Activated naive CD4-positive, alpha-beta T cell treated with anti-CD3 and anti-CD28 coated beads for 36 hours (primary cell): ENCODE measurements at regions not wholly inside any gene's neighbourhood (a gene's known extent, or its start where the extent isn't known, plus 50 kb on each side); places are given as distances from the start of the nearest gene placed in this dataset.
"Not testable (repeated sequence)": the region's sequence is repeated elsewhere in the genome, so short reads cannot be mapped to it uniquely, and the experiment has no call there.

Source experiments
- CTCF ChIA-PET: fragments of 350-600 bp; sonication (Branson Sonifier 250); formaldehyde crosslinking; loops from one replicate; lab custom pipeline; 2021; ENCODE audit warnings: antibody characterized with exemption; lab: Charles Lee
- DNase-seq: peaks from one replicate; pipeline ENCODE4 v3.0.0-alpha.2; 2020
- H3K27ac Mint-ChIP-seq: one replicate; pipeline ENCODE4 v1.8.0; 2021; ENCODE audit warnings: mild to moderate bottlenecking, mixed read lengths
- H3K27me3 Mint-ChIP-seq: one replicate; pipeline ENCODE4 v1.8.0; 2021; ENCODE audit warnings: low read depth, mixed read lengths
- H3K36me3 Mint-ChIP-seq: one replicate; pipeline ENCODE4 v1.8.0; 2021; ENCODE audit warnings: low read depth, mixed read lengths
- H3K4me1 Mint-ChIP-seq: one replicate; pipeline ENCODE4 v1.8.0; 2021; ENCODE audit warnings: low read depth, mixed read lengths
- H3K4me3 Mint-ChIP-seq: one replicate; pipeline ENCODE4 v1.8.0; 2021; ENCODE audit warnings: mild to moderate bottlenecking, moderate library complexity, mixed read lengths
- H3K9me3 Mint-ChIP-seq: one replicate; pipeline ENCODE4 v1.8.0; 2021; ENCODE audit warnings: mixed read lengths
- intact Hi-C: fragments of 100-400 bp; cut with micrococcal nuclease; formaldehyde crosslinking; loops from one replicate; pipeline ENCODE4 v1.15.1; 2023

DNA sequence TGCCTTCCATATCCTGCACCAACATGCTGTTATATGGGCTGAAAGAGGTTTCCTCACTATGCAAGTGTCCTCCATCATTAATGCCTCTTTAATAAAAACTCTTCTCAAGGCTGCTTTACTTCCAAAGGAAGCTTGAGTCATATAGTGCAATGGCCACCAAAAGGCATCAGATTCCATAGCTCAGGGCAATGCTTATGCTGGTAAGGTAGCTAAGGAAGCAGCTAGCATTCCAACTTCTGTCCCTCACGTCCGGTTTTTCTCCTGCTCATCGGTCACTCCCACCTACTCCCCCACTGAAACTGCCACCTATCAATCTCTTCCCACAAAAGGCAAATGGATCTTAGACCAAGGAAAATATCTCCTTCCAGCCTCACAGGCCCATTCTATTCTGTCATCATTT, 117.1 kb upstream of the SLC4A7 start:
- H3K27ac Mint-ChIP-seq, DNase-seq, H3K4me3 Mint-ChIP-seq, H3K4me1 Mint-ChIP-seq, H3K27me3 Mint-ChIP-seq, intact Hi-C loops, H3K36me3 Mint-ChIP-seq, H3K9me3 Mint-ChIP-seq: not testable (repeated sequence)
- CTCF ChIA-PET: interaction anchor here (0.6 kb wide), 1 partner anchor 1950 kb away, joined by 3 read pairs; no protein-coding TSS in a partner anchor

DNA sequence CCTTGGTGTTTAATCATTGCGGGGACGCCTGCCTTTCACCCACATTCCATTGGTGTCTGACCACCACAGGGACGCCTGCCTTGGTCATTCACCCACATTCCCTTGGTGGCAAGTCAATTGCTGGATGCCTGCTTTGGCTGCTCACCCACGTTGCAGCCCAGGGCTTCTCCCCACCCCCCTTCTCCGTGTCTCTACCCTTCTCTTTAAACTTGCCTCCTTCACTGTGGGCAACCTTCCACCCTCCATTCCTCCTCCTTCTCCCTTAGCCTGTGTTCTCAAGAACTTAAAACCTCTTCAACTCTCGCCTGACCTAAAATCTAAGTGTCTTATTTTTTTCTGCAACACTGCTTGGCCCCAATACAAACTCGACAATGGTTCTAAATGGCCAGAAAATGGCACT, 115.6 kb upstream of the SLC4A7 start:
- intact Hi-C loops: loop anchor here (10.0 kb wide), 1 partner anchor 115 kb away; the partner anchor contains the start of gene SLC4A7
- H3K27me3 Mint-ChIP-seq, CTCF ChIA-PET, DNase-seq, H3K9me3 Mint-ChIP-seq, H3K36me3 Mint-ChIP-seq, H3K27ac Mint-ChIP-seq, H3K4me3 Mint-ChIP-seq, H3K4me1 Mint-ChIP-seq: not testable (repeated sequence)

DNA sequence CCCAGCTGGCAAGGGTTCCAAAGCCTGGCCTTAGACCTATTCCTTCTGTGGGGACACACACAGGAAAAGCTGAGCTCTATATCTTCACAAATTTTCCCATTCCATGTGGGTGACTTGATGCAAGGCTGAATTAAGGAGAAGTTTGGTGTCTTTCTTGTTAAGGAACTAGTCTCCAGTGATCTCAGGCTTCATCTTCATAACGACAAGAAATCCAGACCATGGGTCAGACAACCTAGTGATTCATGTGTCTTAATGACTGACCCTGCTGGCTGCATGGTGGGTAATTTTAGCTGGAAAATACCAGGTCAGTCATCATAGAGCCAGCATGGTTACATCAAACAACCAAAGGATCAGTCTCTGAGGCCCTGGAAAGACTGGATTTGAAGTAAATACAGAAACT, 112.7 kb upstream of the SLC4A7 start:
- H3K27ac Mint-ChIP-seq: no peak overlapping the region

DNA sequence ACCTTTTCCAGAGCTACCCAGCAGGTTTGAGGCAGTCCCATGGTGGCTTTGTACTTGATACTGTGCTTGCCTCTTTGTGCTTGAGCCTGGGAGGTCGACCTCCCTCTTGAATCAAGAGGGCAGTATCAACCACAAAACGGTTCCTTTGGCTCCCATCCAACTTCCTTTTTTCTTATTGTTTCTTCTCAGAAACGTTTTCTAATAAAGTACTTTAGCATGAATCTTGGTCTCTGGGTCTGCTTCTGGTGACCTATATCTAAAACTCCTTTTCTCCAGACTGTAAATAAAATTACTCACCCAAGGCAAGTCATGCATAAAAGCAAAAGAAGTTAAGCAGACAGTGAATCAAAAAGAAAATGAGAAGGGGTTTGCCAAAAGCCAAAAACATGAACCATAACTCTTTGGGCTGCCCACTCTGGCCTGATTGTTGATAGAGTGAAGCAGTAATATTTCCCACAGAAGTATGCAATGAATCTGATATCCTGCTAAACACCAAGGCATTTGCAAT, 112.2 kb upstream of the SLC4A7 start:
- Mint-ChIP-seq H3K36me3 (no peaks in the 10 kb centered on the region), H3K9me3 (no peaks in the 10 kb centered on the region), H3K4me1 (peaks cover 14% of the 10 kb centered on the region), H3K27ac (no peak overlapping the region), H3K4me3 (no peak overlapping the region), H3K27me3 (no peaks in the 10 kb centered on the region)
- CTCF ChIA-PET: no interaction called here
- no peak for DNase-seq
- intact Hi-C loops: loop anchor here (10.0 kb wide), 1 partner anchor 112 kb away; the partner anchor contains the start of gene SLC4A7

More for the DNA sequence above, 112.7 kb upstream of the SLC4A7 start:
- DNase-seq: no peak
- H3K4me3 Mint-ChIP-seq: no peak overlapping the region
- H3K36me3 Mint-ChIP-seq: no peaks in the 10 kb centered on the region
- H3K27me3 Mint-ChIP-seq: no peaks in the 10 kb centered on the region
- peaks cover 8% of the 10 kb centered on the region for H3K4me1 Mint-ChIP-seq
- H3K9me3 Mint-ChIP-seq: no peaks in the 10 kb centered on the region
- intact Hi-C loops: loop anchor here (10.0 kb wide), 1 partner anchor 112 kb away; the partner anchor contains the start of gene SLC4A7
- CTCF ChIA-PET: no interaction called here

DNA sequence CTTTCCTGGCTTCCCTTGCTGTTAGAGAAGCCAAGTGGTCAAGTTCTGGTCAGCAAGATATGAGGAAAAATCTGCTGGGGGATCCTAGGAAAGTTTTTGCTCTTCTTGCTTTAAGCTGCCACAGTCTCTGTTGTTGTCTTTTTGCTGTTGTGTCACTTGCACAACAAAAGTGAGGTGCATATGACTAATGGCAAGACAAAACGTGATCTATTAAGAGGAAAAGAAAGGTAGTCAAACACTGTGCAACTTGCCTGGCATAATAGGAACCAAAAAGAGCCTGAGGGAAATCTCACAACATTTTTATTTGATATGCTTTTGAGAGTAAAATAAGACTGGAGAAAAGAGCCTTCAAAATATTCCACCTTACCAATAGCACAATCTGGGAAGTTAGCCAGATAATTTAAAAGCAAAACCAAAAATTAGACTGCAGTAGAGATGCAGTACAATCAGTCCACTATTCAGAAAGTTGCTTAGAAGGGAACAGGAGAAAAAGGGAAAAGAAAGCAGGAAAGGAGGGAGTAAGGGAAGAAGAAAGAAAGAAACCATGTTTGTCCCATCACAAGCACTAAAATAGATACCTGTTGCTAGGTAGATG, 110.0 kb upstream of the SLC4A7 start:
- Mint-ChIP-seq H3K4me1 (peaks cover 31% of the 10 kb centered on the region), H3K9me3 (no peaks in the 10 kb centered on the region), H3K36me3 (no peaks in the 10 kb centered on the region), H3K27me3 (no peaks in the 10 kb centered on the region), H3K4me3 (no peak overlapping the region), H3K27ac (no peak overlapping the region)
- DNase-seq: no peak
- intact Hi-C loops: loop anchor here (5.0 to 10.0 kb wide), 2 partner anchors 63 to 109 kb away; partner anchors contain the start of gene SLC4A7
- CTCF ChIA-PET: no interaction called here

DNA sequence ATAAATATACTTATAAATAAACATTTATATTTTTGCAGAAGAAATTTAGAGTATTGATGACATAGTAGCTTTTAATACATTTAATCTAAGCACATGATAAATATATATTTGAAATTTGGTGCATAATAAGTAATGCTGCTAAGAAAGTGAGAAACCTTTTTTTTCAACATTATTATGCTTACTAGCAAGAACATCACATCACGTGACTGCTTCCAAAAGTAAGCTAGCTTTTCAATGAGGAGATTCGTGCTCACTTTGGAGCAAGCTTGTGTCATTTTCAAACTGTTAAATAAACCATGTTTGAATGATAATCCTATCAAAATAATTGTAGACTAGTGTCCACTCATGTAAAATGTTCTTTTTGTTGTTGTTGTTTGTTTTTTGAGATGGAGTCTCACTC, 109.0 kb upstream of the SLC4A7 start:
- no peak overlapping the region for H3K27ac Mint-ChIP-seq
- H3K36me3 Mint-ChIP-seq: no peaks in the 10 kb centered on the region
- no peak overlapping the region for H3K4me3 Mint-ChIP-seq
- intact Hi-C loops: loop anchor here (5.0 to 10.0 kb wide), 2 partner anchors 64 to 108 kb away; partner anchors contain the start of gene SLC4A7
- DNase-seq: no peak
- H3K9me3 Mint-ChIP-seq: no peaks in the 10 kb centered on the region
- H3K27me3 Mint-ChIP-seq: no peaks in the 10 kb centered on the region
- H3K4me1 Mint-ChIP-seq: peaks cover 31% of the 10 kb centered on the region
- CTCF ChIA-PET: interaction anchor here (1.0 kb wide), 1 partner anchor 12 kb away, joined by 3 read pairs; no protein-coding TSS in a partner anchor

DNA sequence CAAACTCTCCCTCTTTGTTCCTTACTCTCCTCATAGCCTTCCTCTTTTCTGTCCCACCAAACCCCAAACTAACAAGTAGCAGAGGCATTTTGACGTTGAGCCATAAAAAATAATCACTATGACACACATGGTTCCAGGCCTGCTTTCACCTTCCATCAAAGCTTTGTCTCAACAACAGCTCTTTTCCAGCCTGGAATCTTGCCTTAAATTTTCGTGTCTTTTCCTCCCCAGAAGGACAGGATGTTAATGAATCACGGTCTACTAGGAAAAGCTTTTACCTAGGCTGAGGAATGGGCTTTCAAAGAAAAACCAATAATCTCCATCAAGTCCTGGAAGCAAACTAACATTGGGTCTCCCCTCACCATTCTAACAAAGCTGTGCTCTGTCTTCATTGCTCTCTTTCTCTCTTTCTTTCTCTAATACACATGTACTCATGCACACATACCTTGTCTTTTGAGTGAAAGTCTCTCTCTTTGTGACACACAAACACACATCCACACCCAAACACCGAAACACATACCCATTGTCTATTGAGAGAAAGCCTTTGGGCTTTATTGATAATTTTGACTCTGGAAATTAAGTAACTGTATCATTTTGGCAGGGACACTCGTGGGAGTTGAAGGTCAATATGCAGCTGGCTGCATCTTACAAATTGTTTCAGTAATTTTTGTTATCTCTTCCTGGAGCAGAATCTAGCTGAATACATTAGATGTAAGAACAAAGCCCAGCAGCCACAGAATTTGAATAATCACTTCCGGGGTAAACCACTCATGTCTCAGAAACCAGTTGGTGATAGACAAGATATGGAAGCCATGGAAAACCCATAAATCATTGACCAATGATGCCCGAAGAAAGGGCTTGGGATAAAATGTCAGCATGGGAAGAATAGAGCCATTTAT, 107.4 kb upstream of the SLC4A7 start:
- peaks cover 31% of the 10 kb centered on the region for H3K4me1 Mint-ChIP-seq
- no peaks in the 10 kb centered on the region for H3K9me3 Mint-ChIP-seq
- intact Hi-C loops: loop anchor here (2.0 to 10.0 kb wide), 4 partner anchors 39 to 107 kb away; partner anchors contain the start of gene SLC4A7
- H3K27ac Mint-ChIP-seq: peak overlapping the region; percentile 3
- peak; percentile 42 for DNase-seq
- no peaks in the 10 kb centered on the region for H3K36me3 Mint-ChIP-seq
- CTCF ChIA-PET: interaction anchor here (0.7 to 1.3 kb wide), 5 partner anchors 41 to 1910 kb away, joined by 3 to 4 read pairs (median 4); no protein-coding TSS in a partner anchor
- H3K4me3 Mint-ChIP-seq: no peak overlapping the region
- no peaks in the 10 kb centered on the region for H3K27me3 Mint-ChIP-seq

DNA sequence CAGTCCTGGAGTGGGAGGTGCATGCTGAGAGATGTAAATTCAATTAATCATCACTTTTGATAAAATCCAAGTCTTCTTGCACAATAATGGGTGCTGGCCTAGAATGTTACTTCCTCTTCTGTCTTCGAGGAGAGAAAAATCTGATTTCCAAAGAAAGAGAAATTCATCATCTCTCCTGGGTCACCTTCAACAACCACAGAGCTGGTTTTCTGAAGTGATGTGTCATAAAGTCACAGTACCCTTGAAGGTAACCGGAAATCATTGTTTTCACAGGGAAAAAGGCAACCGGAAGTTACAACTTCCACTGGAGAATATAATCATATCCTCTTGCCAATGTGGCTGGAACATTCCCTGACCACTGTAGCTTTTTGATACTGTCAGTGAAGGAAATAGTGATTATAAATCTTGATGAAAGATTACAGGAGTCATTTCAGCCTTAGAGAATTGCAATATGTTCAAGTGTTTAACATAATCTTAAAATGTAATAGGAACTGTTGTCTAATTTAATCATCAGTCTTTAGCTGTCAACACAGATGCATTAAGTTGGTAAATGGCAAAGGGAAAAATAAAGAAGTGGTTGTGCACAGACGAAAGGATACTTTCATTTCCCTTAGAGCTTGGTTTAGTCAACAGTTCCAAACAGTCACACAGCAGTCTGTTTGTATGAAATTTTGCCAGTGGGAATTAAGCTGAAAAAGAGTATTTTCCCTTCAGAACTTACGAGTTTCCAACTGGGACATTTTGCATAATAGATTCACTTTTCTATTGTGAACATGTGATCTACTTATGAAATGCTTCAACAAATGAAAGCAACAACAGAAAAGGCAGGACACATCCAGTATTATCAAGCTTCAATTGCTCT, 106.5 kb upstream of the SLC4A7 start:
- Mint-ChIP-seq H3K27ac (peak overlapping the region; percentile 5), H3K36me3 (no peaks in the 10 kb centered on the region), H3K4me1 (peaks cover 24% of the 10 kb centered on the region), H3K4me3 (no peak overlapping the region), H3K9me3 (no peaks in the 10 kb centered on the region), H3K27me3 (no peaks in the 10 kb centered on the region)
- intact Hi-C loops: loop anchor here (2.0 to 10.0 kb wide), 4 partner anchors 40 to 106 kb away; partner anchors contain the start of gene SLC4A7
- peak; percentile 9 for DNase-seq
- CTCF ChIA-PET: interaction anchor here (1.0 to 1.3 kb wide), 4 partner anchors 42 to 89 kb away, joined by 3 to 4 read pairs (median 4); no protein-coding TSS in a partner anchor

DNA sequence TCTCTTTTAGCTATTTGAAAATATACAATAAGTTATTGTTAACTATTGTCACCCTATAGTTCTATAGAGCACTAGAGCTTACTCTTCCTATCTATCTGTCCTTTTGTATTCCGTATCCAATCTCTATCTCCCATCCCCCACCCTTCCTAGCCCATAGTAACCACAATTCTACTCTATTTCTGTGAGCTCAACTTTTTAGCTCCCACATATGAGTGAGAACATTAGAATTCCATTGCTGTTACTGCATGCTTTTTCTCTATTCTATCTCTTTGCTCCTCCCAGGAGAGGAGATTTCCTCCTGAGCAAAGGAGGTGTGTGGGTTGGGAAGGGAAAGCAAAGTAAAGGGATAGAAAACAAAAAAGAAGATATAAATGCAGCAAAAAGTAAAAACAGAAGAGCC, 105.6 kb upstream of the SLC4A7 start:
- H3K27ac Mint-ChIP-seq: no peak overlapping the region
- DNase-seq: no peak
- CTCF ChIA-PET: interaction anchor here (0.8 kb wide), 1 partner anchor 35 kb away, joined by 3 read pairs; no protein-coding TSS in a partner anchor
- H3K27me3 Mint-ChIP-seq: no peaks in the 10 kb centered on the region
- no peak overlapping the region for H3K4me3 Mint-ChIP-seq
- H3K36me3 Mint-ChIP-seq: no peaks in the 10 kb centered on the region
- intact Hi-C loops: loop anchor here (2.0 to 10.0 kb wide), 4 partner anchors 41 to 105 kb away; partner anchors contain the start of gene SLC4A7
- H3K4me1 Mint-ChIP-seq: peaks cover 24% of the 10 kb centered on the region
- no peaks in the 10 kb centered on the region for H3K9me3 Mint-ChIP-seq

DNA sequence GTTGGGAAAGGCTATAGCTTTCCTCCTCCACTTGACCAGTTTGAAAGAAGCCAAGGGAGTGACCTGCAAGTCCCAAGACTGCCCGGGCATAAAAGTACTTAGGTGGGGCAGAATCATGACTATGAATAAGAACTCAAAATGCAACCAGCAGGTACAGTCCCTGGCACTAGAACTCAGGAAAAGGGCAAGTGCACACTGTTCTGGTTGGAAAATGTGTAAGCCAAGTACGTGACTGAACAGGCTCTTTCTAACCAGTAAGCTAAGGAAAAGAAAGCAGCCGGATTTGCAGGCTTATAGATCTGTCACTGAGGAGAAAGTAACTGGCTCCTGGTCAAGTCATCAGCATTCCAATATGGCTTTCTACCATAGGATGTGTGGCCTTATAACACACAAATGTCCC, 101.2 kb upstream of the SLC4A7 start:
- no peaks in the 10 kb centered on the region for H3K27me3 Mint-ChIP-seq
- CTCF ChIA-PET: no interaction called here
- no peak overlapping the region for H3K27ac Mint-ChIP-seq
- no peak for DNase-seq
- no peaks in the 10 kb centered on the region for H3K36me3 Mint-ChIP-seq
- H3K4me1 Mint-ChIP-seq: peaks cover 8% of the 10 kb centered on the region
- intact Hi-C loops: no loop called here
- H3K4me3 Mint-ChIP-seq: no peak overlapping the region
- H3K9me3 Mint-ChIP-seq: no peaks in the 10 kb centered on the region

DNA sequence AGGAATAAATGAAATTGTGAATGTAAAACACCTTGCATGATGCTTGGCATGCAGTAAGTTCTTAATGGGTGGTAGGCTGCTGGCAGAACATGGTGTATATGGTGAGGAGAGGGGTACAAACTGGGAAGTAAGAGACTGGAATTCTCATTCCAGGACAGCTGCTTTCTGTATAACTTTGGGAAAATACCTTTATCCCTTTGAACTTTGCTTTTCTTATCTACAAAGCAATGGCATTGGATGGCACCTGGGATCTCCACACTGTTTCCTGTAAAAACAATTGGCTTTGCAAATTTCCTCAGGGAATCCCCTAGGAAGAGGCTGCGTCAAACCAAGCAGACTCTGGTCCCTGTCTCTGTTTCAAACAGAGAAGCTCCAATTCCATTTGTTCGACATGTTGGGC, 100.7 kb upstream of the SLC4A7 start:
- H3K27ac Mint-ChIP-seq: no peak overlapping the region
- H3K27me3 Mint-ChIP-seq: no peaks in the 10 kb centered on the region
- DNase-seq: no peak
- CTCF ChIA-PET: no interaction called here
- intact Hi-C loops: no loop called here
- H3K9me3 Mint-ChIP-seq: no peaks in the 10 kb centered on the region
- H3K4me1 Mint-ChIP-seq: peaks cover 3% of the 10 kb centered on the region
- no peaks in the 10 kb centered on the region for H3K36me3 Mint-ChIP-seq
- no peak overlapping the region for H3K4me3 Mint-ChIP-seq
